Keratinocyte (primary cell): ENCODE measurements at regions not wholly inside any gene's neighbourhood (a gene's known extent, or its start where the extent isn't known, plus 50 kb on each side); places are given as distances from the start of the nearest gene placed in this dataset.

Experiments used
- DNase-seq: peaks from one replicate; pipeline ENCODE4 v3.0.0-alpha.2; 2011; ENCODE audit warnings: low read depth, missing footprints, low spot score
- FAIRE-seq: peaks from 2 replicates; lab custom pipeline; 2011; peaks lifted over from hg19 to GRCh38; lab: Jason Lieb, UNC
- H2AFZ ChIP-seq: 2 replicates; pipeline ENCODE4 v1.6.0; 2012; ENCODE audit warnings: low read length, control low read depth, inconsistent platforms; ENCODE audit not compliant: control insufficient read depth
- H3K27ac ChIP-seq: 2 replicates; pipeline ENCODE4 v1.5.1; 2011; ENCODE audit warnings: low read length; ENCODE audit not compliant: control insufficient read depth, insufficient read depth
- H3K27me3 ChIP-seq: 3 replicates; pipeline ENCODE4 v1.6.0; 2011; ENCODE audit warnings: low read length; ENCODE audit not compliant: control insufficient read depth, insufficient read depth; ENCODE audit errors: extremely low read depth
- H3K36me3 ChIP-seq, 2 experiments: 2 replicates in 1 of 2; 3 replicates in 1 of 2; pipeline ENCODE4 v1.5.1; 2011; ENCODE audit warnings: low read length in 2 of 2, mild to moderate bottlenecking in 1 of 2; ENCODE audit not compliant: control insufficient read depth in 2 of 2, insufficient read depth in 2 of 2; ENCODE audit errors: extremely low read depth in 1 of 2
- H3K4me1 ChIP-seq: 3 replicates; pipeline ENCODE4 v1.5.1; 2011; ENCODE audit warnings: low read length; ENCODE audit not compliant: control insufficient read depth, insufficient read depth; ENCODE audit errors: extremely low read depth
- H3K4me2 ChIP-seq: 3 replicates; pipeline ENCODE4 v1.6.0; 2011; ENCODE audit warnings: low read depth, low read length; ENCODE audit not compliant: control insufficient read depth, insufficient read depth; ENCODE audit errors: extremely low read depth
- H3K4me3 ChIP-seq, 3 experiments: fragments of 200-600 bp in 1 of 3; sonication (generic) in 1 of 3; 2 replicates in 2 of 3; 3 replicates in 1 of 3; pipeline ENCODE4 v1.5.1; 2011 to 2016; ENCODE audit warnings: low read length in 3 of 3, mild to moderate bottlenecking in 3 of 3, control low read depth in 2 of 3, inconsistent platforms in 1 of 3, low read depth in 1 of 3, mixed read lengths in 1 of 3, mixed run types in 1 of 3, moderate library complexity in 1 of 3; ENCODE audit not compliant: control insufficient read depth in 2 of 3, insufficient read depth in 2 of 3; ENCODE audit errors: extremely low read depth in 1 of 3
- H3K79me2 ChIP-seq: 2 replicates; pipeline ENCODE4 v1.6.0; 2012; ENCODE audit warnings: low read length; ENCODE audit not compliant: control insufficient read depth, insufficient read depth
- H3K9ac ChIP-seq: 3 replicates; pipeline ENCODE4 v1.6.0; 2011; ENCODE audit warnings: low read length; ENCODE audit not compliant: control insufficient read depth, insufficient read depth; ENCODE audit errors: extremely low read depth
- H3K9me1 ChIP-seq: 3 replicates; pipeline ENCODE4 v1.6.0; 2011; ENCODE audit warnings: low read length; ENCODE audit not compliant: control insufficient read depth, insufficient read depth; ENCODE audit errors: extremely low read depth
- H3K9me3 ChIP-seq: 2 replicates; pipeline ENCODE4 v1.5.1; 2012; ENCODE audit warnings: low read depth, low read length; ENCODE audit not compliant: control insufficient read depth
- H4K20me1 ChIP-seq: 3 replicates; pipeline ENCODE4 v1.6.0; 2011; ENCODE audit warnings: low read length; ENCODE audit not compliant: control insufficient read depth, insufficient read depth; ENCODE audit errors: extremely low read depth
- CTCF ChIP-seq, 3 experiments: IDR thresholded peaks in 1 of 3; conservative IDR thresholded peaks in 1 of 3; optimal IDR thresholded peaks in 1 of 3; 2 replicates in 2 of 3; 3 replicates in 1 of 3; pipeline versions ENCODE3 to v1.5.1; 2011; ENCODE audit warnings: low read length in 3 of 3, mild to moderate bottlenecking in 3 of 3, moderate library complexity in 2 of 3, control low read depth in 1 of 3, inconsistent platforms in 1 of 3; ENCODE audit not compliant: insufficient read depth in 2 of 3; ENCODE audit errors: extremely low read depth in 1 of 3
- EZH2 ChIP-seq: IDR thresholded peaks from one replicate; pipeline ENCODE4 v1.6.1; 2012; ENCODE audit warnings: inconsistent platforms, mild to moderate bottlenecking, low read length, moderate library complexity
- dilution Hi-C: fragments of 300-500 bp; cut with MboI; formaldehyde crosslinking; loops from one replicate; pipeline ENCODE4 v1.7.0; 2020; ENCODE audit warnings: low sequenced_read_pairs; ENCODE audit not compliant: extremely low pct_ligation_motif_present

GRCh38 chr10:78410046-78410965 lies 376.6 kb downstream of the RPS24 start:
- FAIRE-seq = no peak
- dilution Hi-C loops = no loop called here

GRCh38 chr10:78411716-78412115 lies 378.1 kb downstream of the RPS24 start:
- DNase-seq (no peak), FAIRE-seq (no peak)
- Histone ChIP-seq H3K27me3 (peaks cover 14% of the 10 kb centered on the region), H3K79me2 (no peaks in the 10 kb centered on the region), H3K9me1 (no peaks in the 10 kb centered on the region), H3K4me2 (no peak overlapping the region), H3K36me3 (no peaks in the 10 kb centered on the region), H3K27ac (no peak overlapping the region), H3K9ac (no peak overlapping the region), H3K4me3 (no peak overlapping the region), H3K9me3 (no peaks in the 10 kb centered on the region), H2AFZ (no peak overlapping the region), H3K4me1 (no peaks in the 10 kb centered on the region), H4K20me1 (no peaks in the 10 kb centered on the region)
- TF ChIP-seq CTCF (optimal IDR thresholded peaks at IDR 0.05 in 1 of 3, IDR thresholded peaks at IDR 0.05 in 1 of 3, conservative IDR thresholded peaks at IDR 0.05 in 1 of 3; ENCODE audit: extremely low read depth in 1 of 3, insufficient read depth in 2 of 3, low read length in 3 of 3) (no peak), EZH2 (no peak)
- dilution Hi-C loops = no loop called here

More at GRCh38 chr10:78410046-78410965, 376.6 kb downstream of the RPS24 start:
- no peak overlapping the region for H3K27ac ChIP-seq
- no peaks in the 10 kb centered on the region for H4K20me1 ChIP-seq
- DNase-seq = no peak
- H3K4me2 ChIP-seq = no peak overlapping the region
- H3K9ac ChIP-seq = no peak overlapping the region
- no peaks in the 10 kb centered on the region for H3K9me3 ChIP-seq
- no peaks in the 10 kb centered on the region for H3K36me3 ChIP-seq
- no peaks in the 10 kb centered on the region for H3K9me1 ChIP-seq
- H3K79me2 ChIP-seq = no peaks in the 10 kb centered on the region
- no peak for TF ChIP-seq EZH2
- no peak for TF ChIP-seq CTCF (optimal IDR thresholded peaks at IDR 0.05 in 1 of 3, IDR thresholded peaks at IDR 0.05 in 1 of 3, conservative IDR thresholded peaks at IDR 0.05 in 1 of 3; ENCODE audit: extremely low read depth in 1 of 3, insufficient read depth in 2 of 3, low read length in 3 of 3)
- no peak overlapping the region for H3K4me3 ChIP-seq
- H2AFZ ChIP-seq = no peak overlapping the region
- H3K27me3 ChIP-seq = peaks cover 24% of the 10 kb centered on the region
- no peaks in the 10 kb centered on the region for H3K4me1 ChIP-seq
